HG02970 (cell line): ENCODE measurements at regions not wholly inside any gene's neighbourhood (a gene's known extent, or its start where the extent isn't known, plus 50 kb on each side); places are given as distances from the start of the nearest gene placed in this dataset.
"Not testable (repeated sequence)": the region's sequence is repeated elsewhere in the genome, so short reads cannot be mapped to it uniquely, and the experiment has no call there.

Source experiments
- ATAC-seq: cut with Tn5 transposase; IDR thresholded peaks from one replicate; pipeline ENCODE4 v1.9.1; 2021; ENCODE audit warnings: mild to moderate bottlenecking, moderate library complexity, moderate number of reproducible peaks; ENCODE audit not compliant: unreplicated experiment, low FRiP score

GRCh38 chr4:120218981-120219380 is 152.3 kb upstream of the MAD2L1 start:
- no peak for ATAC-seq

GRCh38 chr4:120215350-120215749 is 148.7 kb upstream of the MAD2L1 start:
- no peak for ATAC-seq

GRCh38 chr4:120211408-120212015 is 144.9 kb upstream of the MAD2L1 start:
- ATAC-seq, result no peak

DNA sequence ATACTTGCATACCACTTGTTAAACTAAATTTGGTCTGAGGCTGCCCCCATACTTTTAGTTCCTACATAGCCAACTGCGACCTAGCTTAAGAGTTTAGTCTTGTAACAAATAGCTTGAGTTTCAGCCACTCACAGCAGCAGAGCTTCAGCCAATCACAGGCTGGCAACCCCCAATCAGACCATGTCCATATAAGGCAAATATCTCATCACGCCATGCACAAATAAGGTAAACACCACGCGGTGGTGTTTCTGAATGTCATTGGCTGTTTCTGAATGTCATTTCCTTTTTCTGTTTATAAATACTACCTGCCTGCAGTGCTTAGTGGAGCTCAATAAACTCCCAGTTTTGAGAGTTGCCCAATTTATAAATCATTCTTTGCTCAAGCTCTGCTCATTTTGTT is 143.1 kb upstream of the MAD2L1 start:
- no peak for ATAC-seq

GRCh38 chr4:120207021-120207420 is 140.4 kb upstream of the MAD2L1 start:
- ATAC-seq, result no peak

DNA sequence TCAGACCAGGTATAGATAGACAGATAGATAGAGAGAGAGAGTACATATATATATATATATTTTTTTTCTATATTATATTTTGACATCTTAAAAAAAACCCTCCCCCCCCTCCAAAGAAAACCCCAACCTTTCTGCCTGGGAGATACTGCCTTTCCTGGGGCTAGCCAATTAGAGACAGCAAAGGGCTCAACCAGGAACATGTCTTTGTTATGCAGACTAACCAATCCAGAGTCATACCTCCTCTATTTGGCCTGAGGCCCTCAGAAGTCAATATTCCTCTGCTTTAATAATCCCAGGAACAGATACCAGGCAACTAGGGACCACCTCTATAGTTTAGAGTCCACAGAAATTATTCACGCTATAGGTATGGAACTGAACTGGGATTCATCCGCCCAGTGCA is 135.6 kb upstream of the MAD2L1 start:
- no peak for ATAC-seq

DNA sequence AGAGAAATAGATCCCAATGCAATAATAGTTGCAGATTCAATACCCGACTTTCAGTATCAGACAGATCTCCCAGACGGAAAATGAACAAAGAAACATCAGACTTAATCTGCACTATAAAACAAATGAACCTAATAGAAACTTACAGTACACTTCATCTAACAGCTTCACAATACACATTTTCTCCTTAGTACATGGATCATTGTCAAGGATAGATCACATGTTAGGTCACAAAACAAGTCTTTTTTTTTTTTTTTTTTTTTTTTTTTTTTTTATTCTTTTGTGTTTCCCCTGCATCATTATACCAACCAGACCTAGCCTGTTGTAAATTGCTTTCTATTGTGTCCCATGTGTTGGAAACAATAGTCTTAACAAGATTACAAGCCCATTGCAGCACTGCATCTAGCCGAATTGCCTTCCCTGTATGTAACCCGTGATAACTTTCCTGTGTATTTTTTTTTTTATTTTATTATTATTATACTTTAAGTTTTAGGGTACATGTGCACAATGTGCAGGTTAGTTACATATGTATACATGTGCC is 134.0 kb upstream of the MAD2L1 start:
- not testable (repeated sequence) for ATAC-seq

DNA sequence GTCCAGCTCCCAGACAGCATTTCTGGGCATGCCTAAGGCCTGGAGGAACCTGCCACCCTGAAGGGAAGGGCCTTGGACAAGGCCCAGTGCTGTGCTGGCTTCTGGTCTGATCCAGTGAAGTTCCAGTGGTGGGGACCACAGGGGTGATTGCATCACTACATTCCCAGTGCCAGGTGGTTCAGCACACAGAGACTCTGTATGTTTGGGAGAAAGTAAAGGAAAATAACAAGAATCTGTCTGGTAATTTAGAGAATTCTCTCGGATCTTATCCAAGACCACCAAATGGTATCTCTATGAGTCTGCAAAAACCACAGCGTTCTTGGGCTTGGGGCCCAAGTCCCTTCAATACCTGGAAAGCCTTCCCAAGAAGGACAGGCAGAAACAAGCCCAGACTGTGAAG is 131.8 kb upstream of the MAD2L1 start:
- ATAC-seq, result no peak

- no peak for ATAC-seq
Measured at GRCh38 chr4:120177603-120178002, 111.0 kb upstream of the MAD2L1 start.

DNA sequence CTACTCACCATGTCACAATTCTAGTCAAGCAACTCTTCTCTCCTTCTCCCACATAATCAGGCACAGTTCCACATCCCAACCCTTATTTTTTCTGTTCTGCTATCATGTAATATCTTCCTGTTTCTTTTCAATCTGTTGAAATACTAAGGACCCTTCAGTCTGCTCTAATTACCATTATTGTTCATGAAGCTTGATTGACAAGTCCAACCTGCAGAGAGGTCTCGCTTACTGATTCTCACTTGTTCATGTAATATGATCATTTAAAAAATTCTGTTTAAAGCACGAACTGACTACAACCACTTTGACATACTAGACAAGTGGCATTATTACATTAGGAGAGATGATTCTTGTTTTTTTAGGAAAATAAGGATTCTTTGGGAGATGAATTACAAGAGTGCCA is 108.6 kb upstream of the MAD2L1 start:
- no peak for ATAC-seq

GRCh38 chr4:120163895-120164294 is 97.2 kb upstream of the MAD2L1 start:
- ATAC-seq, result no peak

DNA sequence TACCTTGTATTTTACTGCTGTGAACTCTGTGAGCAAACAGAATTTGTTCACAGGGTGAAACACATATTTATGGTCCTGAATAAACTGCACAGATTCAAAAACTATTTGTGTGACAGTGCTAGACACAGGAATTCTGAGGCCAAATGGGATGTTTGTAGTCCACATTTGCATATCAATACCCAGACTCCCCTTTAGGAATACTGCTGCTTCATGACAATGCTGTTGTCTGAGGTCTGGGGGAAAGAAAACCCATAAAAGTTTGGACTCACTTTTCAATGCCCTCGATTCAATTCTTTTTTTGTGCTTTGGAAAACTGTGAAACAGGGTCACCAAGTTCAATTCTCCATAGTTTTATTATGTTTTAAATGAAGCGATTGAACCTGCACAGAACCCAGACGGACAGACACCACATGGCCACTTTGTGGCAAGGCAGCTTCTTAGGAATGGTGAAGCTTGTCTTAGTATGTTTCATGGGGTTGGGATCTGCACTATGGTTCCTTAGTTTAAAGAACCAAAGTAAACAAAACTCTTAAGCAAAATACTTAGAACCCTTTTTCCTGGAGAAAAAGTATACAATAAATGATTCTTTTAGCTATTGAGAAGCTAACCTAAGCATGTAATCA is 92.3 kb upstream of the MAD2L1 start:
- no peak for ATAC-seq

GRCh38 chr4:120158046-120158445 is 91.4 kb upstream of the MAD2L1 start:
- no peak for ATAC-seq

GRCh38 chr4:120156120-120156718 is 89.6 kb upstream of the MAD2L1 start:
- ATAC-seq, result no peak

- ATAC-seq, result no peak
Measured at GRCh38 chr4:120155287-120155686, 88.6 kb upstream of the MAD2L1 start.

GRCh38 chr4:120144634-120145033 is 78.0 kb upstream of the MAD2L1 start:
- ATAC-seq, result no peak

DNA sequence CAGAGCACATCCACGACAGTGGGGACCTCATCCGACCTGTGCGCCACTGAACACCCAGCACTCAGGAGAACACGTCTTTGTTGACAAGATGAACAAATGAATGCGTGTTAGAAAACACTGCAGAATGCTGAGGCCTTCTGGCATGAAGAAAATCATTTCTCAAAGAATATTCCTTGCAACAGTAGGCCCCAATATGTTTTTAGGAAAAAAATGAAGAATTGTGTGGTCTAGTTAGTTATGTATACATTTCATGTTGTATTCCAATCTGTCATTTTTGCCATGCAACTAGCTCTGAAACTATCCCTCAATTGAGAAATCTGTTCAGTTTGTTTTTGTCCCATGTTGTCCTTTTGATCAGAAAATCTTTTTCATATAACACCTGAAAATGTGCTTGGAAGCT is 77.4 kb upstream of the MAD2L1 start:
- ATAC-seq, result no peak

DNA sequence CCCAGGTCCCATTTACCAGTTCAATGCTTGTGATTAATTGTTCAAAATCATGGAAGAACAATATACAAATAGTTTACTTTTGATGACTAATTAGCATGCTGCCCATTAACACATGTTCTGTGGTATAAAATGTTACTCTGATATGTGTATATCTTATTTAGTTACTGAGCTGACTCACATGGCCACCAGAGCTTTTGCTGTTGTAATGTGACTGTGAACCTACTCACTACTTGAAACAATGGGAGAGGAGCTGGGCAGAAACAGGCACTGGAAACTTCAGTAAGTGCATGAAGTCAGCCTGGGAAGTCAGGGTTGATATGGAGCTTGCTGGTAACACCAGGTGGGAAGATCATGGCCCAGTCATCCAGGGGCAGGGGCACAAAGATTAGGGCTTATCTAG is 72.7 kb upstream of the MAD2L1 start:
- ATAC-seq, result no peak

GRCh38 chr4:120132935-120133334 is 66.3 kb upstream of the MAD2L1 start:
- no peak for ATAC-seq

DNA sequence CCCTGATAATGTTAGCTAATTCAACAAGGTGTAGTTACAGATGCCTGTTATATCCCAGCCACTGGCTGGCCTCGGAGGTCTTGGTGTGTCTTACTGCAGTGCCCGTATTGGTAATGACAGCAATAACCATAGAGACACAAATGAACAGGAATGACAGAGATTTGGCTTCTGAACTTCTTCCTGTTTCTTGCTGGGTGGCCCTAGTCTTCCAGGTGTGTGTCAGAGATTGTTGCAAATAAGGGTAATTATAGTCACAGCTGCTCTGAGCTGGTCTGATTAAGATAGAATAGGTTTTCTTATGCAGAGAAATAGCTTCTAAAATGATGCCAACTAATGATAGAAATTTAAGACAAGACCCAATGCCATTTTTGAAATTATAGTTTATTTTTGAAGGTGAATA is 64.1 kb upstream of the MAD2L1 start:
- ATAC-seq, result no peak
